Ishikawa (cell line): ENCODE measurements at regions not wholly inside any gene's neighbourhood (a gene's known extent, or its start where the extent isn't known, plus 50 kb on each side); places are given as distances from the start of the nearest gene placed in this dataset.

Source experiments
- CEBPB ChIP-seq: IDR thresholded peaks from 2 replicates; pipeline ENCODE4 v1.6.1; 2012
- CREB1 ChIP-seq: IDR thresholded peaks from 2 replicates; pipeline ENCODE4 v1.6.1; 2012; ENCODE audit warnings: low read depth
- EGR1 ChIP-seq: IDR thresholded peaks from 2 replicates; pipeline ENCODE4 v1.6.1; 2012
- EP300 ChIP-seq: IDR thresholded peaks from 2 replicates; pipeline ENCODE4 v1.6.1; 2012; ENCODE audit warnings: borderline replicate concordance
- FOXM1 ChIP-seq: IDR thresholded peaks from 2 replicates; pipeline ENCODE4 v1.6.1; 2012; ENCODE audit warnings: low read depth, borderline replicate concordance
- NFIC ChIP-seq: IDR thresholded peaks from 2 replicates; pipeline ENCODE4 v1.6.1; 2012
- RAD21 ChIP-seq: IDR thresholded peaks from 2 replicates; pipeline ENCODE4 v1.6.1; 2012; ENCODE audit warnings: low read depth
- TAF1 ChIP-seq: IDR thresholded peaks from 2 replicates; pipeline ENCODE4 v1.6.1; 2012; ENCODE audit warnings: low read depth, mild to moderate bottlenecking
- TCF12 ChIP-seq: IDR thresholded peaks from 2 replicates; pipeline ENCODE4 v1.6.1; 2012; ENCODE audit warnings: low read depth
- TEAD4 ChIP-seq: IDR thresholded peaks from 2 replicates; pipeline ENCODE4 v1.6.1; 2012
- YY1 ChIP-seq: IDR thresholded peaks from 2 replicates; pipeline ENCODE4 v1.6.1; 2012; ENCODE audit warnings: low read depth
- ZBTB7A ChIP-seq: IDR thresholded peaks from 2 replicates; pipeline ENCODE4 v1.6.1; 2012; ENCODE audit warnings: low read depth
- TF ChIP-seq, protein P1 (sequence below): IDR thresholded peaks from 2 replicates; pipeline ENCODE4 v1.6.1; 2012
- TF ChIP-seq, protein P2 (sequence below): IDR thresholded peaks from 2 replicates; pipeline ENCODE4 v1.6.1; 2012
- TF ChIP-seq, protein P3 (sequence below): IDR thresholded peaks from 2 replicates; pipeline ENCODE4 v1.6.1; 2012; ENCODE audit warnings: low read depth, mild to moderate bottlenecking

DNA sequence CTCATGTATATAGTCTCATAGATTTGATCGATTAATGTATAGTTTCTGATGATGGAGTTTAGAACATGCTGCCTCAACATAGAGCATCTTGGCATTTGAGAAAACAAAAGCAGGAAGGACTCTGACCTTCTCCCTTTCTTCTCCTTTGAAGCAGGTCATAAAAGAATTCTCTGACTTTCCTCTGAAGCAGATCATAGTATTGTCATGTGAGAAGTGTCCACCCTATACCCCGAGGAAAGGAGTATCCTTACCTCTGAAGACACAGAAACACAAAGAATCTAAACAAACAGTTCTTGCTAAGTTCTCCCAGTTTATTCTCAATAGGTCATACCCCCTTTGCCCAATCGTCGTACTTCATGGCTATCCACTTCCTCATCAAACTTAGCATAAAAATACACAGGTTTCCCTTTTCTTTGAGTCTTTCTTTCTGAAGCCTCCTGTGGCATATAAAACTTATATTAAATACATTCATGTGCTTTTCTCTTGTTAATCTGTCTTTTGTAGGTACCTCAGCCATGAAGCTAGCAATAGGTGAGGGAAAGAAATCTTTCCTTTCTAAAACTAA, 194.9 kb downstream of the REEP3 start:
- TF ChIP-seq YY1 (no peak), NFIC (no peak), EGR1 (no peak), RAD21 (no peak)
- TF ChIP-seq, protein P1, sequence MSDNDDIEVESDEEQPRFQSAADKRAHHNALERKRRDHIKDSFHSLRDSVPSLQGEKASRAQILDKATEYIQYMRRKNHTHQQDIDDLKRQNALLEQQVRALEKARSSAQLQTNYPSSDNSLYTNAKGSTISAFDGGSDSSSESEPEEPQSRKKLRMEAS: no peak
- TF ChIP-seq, protein P2, sequence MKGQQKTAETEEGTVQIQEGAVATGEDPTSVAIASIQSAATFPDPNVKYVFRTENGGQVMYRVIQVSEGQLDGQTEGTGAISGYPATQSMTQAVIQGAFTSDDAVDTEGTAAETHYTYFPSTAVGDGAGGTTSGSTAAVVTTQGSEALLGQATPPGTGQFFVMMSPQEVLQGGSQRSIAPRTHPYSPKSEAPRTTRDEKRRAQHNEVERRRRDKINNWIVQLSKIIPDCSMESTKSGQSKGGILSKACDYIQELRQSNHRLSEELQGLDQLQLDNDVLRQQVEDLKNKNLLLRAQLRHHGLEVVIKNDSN: no peak

DNA sequence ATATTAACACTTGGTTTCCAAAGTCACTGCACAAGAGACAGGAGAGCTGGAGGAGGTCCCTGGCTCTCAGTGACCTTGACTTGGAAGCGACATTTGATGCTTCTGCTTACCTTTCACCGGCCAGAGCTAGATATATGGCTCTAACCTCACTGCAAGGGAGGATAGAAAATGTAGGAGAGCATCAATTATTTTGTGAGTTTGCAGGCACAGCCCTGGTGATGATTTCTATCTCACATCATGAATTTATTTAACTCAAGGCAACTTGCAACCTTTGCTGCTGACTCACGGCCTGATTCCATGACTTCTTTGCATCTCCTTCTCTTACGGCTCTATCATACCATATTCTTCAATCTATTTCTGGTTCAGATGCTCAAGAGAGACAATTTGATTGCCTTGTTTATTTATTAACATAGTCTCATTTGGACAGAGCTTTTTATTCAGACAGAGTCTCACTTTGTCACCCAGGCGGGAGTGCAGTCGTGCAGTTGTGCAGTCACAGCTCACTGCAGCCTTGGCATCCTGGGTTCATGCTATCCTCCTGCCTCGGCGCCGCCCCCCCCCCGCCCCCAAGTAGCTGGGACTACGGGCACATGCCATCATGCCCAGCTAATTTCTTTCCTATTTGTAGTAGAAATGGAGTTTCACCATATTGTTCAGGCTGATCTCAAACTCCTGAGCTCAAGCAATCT, 196.0 kb downstream of the REEP3 start:
- TF ChIP-seq ZBTB7A: no peak
- TF ChIP-seq FOXM1: no peak; the same call in 1 of the 2 replicates
- peak; percentile 57; the same call in 1 of the 2 replicates for TF ChIP-seq NFIC
- peak; percentile 8; the same call in 1 of the 2 replicates for TF ChIP-seq RAD21
- peak; percentile 58; the same call in 1 of the 2 replicates for TF ChIP-seq EP300
- TF ChIP-seq YY1: no peak
- TF ChIP-seq, protein P2: no peak
- TF ChIP-seq TCF12: 0 out of 2 replicates have a peak, but pooled peaks have one; percentile 46
- TF ChIP-seq CREB1: no peak
- TF ChIP-seq, protein P3, sequence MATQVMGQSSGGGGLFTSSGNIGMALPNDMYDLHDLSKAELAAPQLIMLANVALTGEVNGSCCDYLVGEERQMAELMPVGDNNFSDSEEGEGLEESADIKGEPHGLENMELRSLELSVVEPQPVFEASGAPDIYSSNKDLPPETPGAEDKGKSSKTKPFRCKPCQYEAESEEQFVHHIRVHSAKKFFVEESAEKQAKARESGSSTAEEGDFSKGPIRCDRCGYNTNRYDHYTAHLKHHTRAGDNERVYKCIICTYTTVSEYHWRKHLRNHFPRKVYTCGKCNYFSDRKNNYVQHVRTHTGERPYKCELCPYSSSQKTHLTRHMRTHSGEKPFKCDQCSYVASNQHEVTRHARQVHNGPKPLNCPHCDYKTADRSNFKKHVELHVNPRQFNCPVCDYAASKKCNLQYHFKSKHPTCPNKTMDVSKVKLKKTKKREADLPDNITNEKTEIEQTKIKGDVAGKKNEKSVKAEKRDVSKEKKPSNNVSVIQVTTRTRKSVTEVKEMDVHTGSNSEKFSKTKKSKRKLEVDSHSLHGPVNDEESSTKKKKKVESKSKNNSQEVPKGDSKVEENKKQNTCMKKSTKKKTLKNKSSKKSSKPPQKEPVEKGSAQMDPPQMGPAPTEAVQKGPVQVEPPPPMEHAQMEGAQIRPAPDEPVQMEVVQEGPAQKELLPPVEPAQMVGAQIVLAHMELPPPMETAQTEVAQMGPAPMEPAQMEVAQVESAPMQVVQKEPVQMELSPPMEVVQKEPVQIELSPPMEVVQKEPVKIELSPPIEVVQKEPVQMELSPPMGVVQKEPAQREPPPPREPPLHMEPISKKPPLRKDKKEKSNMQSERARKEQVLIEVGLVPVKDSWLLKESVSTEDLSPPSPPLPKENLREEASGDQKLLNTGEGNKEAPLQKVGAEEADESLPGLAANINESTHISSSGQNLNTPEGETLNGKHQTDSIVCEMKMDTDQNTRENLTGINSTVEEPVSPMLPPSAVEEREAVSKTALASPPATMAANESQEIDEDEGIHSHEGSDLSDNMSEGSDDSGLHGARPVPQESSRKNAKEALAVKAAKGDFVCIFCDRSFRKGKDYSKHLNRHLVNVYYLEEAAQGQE: no peak
- TF ChIP-seq, protein P1: peak; percentile 66; the same call in 1 of the 2 replicates
- TF ChIP-seq TAF1: no peak
- TF ChIP-seq EGR1: no peak
- TF ChIP-seq CEBPB: no peak
- TF ChIP-seq TEAD4: peak; percentile 83

DNA sequence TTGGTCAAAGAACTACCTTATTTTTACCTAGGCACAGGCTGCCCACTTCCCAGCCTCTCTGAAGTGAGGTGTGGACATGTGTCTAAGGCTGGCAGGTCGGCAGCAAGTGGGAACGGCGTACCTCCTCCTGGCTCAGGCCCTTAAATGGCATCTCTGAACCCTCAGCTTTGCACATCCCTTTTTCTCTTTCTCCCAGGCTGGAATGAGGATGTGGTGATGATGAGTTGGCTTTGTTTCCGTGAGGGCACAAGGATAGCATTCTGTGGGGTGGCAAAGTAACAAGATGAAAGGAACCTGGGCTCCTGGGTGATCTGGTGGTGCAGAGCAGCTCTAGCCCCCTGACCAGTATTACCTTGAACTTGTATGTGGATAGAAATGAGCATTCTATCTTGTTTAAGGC, 196.8 kb downstream of the REEP3 start:
- no peak for TF ChIP-seq TCF12
- no peak for TF ChIP-seq CEBPB
- no peak for TF ChIP-seq ZBTB7A
- TF ChIP-seq EP300: no peak
- TF ChIP-seq TEAD4: no peak
- TF ChIP-seq NFIC: no peak
- no peak for TF ChIP-seq YY1
- TF ChIP-seq, protein P3: no peak
- TF ChIP-seq, protein P1: no peak
- no peak for TF ChIP-seq RAD21
- no peak for TF ChIP-seq TAF1
- TF ChIP-seq EGR1: no peak
- no peak for TF ChIP-seq FOXM1
- TF ChIP-seq, protein P2: no peak
- no peak for TF ChIP-seq CREB1

DNA sequence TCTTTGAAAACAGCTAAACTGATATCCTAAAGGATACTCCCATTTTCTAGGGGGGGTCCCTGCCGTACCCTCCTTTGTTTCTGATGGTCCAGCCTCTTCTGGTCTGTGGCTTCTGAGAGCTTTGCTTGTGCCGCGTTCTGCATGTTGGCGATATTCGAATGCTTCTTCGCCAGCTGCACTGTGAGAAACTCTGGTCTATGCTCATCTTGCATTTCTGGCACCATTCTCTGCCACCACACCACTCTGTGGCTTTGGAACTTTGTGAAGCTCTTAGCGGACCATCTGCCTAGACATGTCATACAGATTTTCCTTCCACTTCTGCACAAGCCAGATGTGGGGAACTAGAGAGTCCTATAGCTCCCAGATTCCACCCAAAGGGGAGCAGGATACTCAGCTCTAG, 197.2 kb downstream of the REEP3 start:
- TF ChIP-seq, protein P3: no peak
- TF ChIP-seq TCF12: no peak
- TF ChIP-seq YY1: no peak
